HepG2 (cell line): ENCODE measurements at regions not wholly inside any gene's neighbourhood (a gene's known extent, or its start where the extent isn't known, plus 50 kb on each side); places are given as distances from the start of the nearest gene placed in this dataset.

ENCODE experiments used
- ATAC-seq: fragments of 200-7000 bp; cut with Tn5 transposase; 3 replicates; pipeline ENCODE4 v1.9.1; 2020; ENCODE audit warnings: mild to moderate bottlenecking, moderate library complexity
- BruUV-seq: library from RNA; stranded (reverse); fragments of 400-500 nt; replicated peaks from 2 replicates; lab custom pipeline; 2021; lab: Mats Ljungman, UMichigan
- CTCF ChIA-PET: fragments of 300-600 bp; formaldehyde crosslinking; extraction: SDS; loops from one replicate; lab custom pipeline; 2021; ENCODE audit warnings: low total read pairs, inconsistent platforms, low intra/inter-chr PET ratio; lab: Yijun Ruan, JAX
- POLR2A ChIA-PET: fragments of 350-600 bp; sonication (Branson Sonifier 250); formaldehyde crosslinking; loops from one replicate; lab custom pipeline; 2020; ENCODE audit warnings: antibody characterized with exemption, inconsistent platforms; lab: Yijun Ruan, JAX
- DNase-seq: peaks from one replicate; pipeline ENCODE4 v3.0.0-alpha.2; 2015; ENCODE audit warnings: low spot score
- FAIRE-seq: peaks from 3 replicates; lab custom pipeline; 2011; peaks lifted over from hg19 to GRCh38; lab: Jason Lieb, UNC
- H2AFZ ChIP-seq: one replicate; pipeline ENCODE4 v1.6.1; 2011; ENCODE audit warnings: low read length, inconsistent platforms
- H3K27ac ChIP-seq: fragments of 300-600 bp; 3 replicates; pipeline ENCODE4 v1.8.0; 2011; ENCODE audit warnings: mixed run types, mild to moderate bottlenecking, mixed read lengths, low read length, inconsistent platforms; ENCODE audit not compliant: insufficient read depth; ENCODE audit errors: extremely low read length
- H3K27me3 ChIP-seq, 2 experiments: fragments of 200-600 bp in 1 of 2; 2 replicates in 1 of 2; 3 replicates in 1 of 2; pipeline versions ENCODE4 v1.6.0 to v1.8.0; 2011; ENCODE audit warnings: low read length in 2 of 2, mild to moderate bottlenecking in 2 of 2, moderate library complexity in 2 of 2, inconsistent platforms in 1 of 2; ENCODE audit not compliant: insufficient read depth in 2 of 2, control insufficient read depth in 1 of 2
- H3K36me3 ChIP-seq, 2 experiments: fragments of 200-600 bp in 1 of 2; replicated peaks in 1 of 2; 2 replicates in 1 of 2; 3 replicates in 1 of 2; pipeline versions ENCODE4 v1.5.1 to v1.8.0; 2011; ENCODE audit warnings: low read length in 2 of 2, inconsistent platforms in 1 of 2; ENCODE audit not compliant: insufficient read depth in 2 of 2, control insufficient read depth in 1 of 2
- H3K4me1 ChIP-seq: 2 replicates; pipeline ENCODE4 v1.5.1; 2012; ENCODE audit warnings: low read length, inconsistent platforms; ENCODE audit not compliant: insufficient read depth
- H3K4me2 ChIP-seq: 2 replicates; pipeline ENCODE4 v1.6.0; 2011; ENCODE audit warnings: low read depth, low read length, inconsistent platforms
- H3K4me3 ChIP-seq, 3 experiments: fragments of 200-600 bp in 1 of 3; sonication (generic), shearing (Covaris generic) in 1 of 3; replicated peaks in 1 of 3; 2 replicates each; pipeline ENCODE4 v1.5.1; 2011 to 2016; ENCODE audit warnings: low read length in 3 of 3, inconsistent platforms in 2 of 3, low read depth in 2 of 3, mild to moderate bottlenecking in 2 of 3, control low read depth in 1 of 3, mixed read lengths in 1 of 3; ENCODE audit not compliant: insufficient read depth in 1 of 3
- H3K79me2 ChIP-seq: one replicate; pipeline ENCODE4 v1.6.1; 2011; ENCODE audit warnings: low read length, inconsistent platforms; ENCODE audit not compliant: insufficient read depth
- H3K9ac ChIP-seq: 2 replicates; pipeline ENCODE4 v1.6.0; 2011; ENCODE audit warnings: mild to moderate bottlenecking, low read depth, low read length, inconsistent platforms; ENCODE audit not compliant: insufficient read depth
- H3K9me3 ChIP-seq: 2 replicates; pipeline ENCODE4 v1.5.1; 2012; ENCODE audit warnings: mild to moderate bottlenecking, low read length
- H4K20me1 ChIP-seq: 2 replicates; pipeline ENCODE4 v1.6.0; 2011; ENCODE audit warnings: inconsistent platforms, mild to moderate bottlenecking, low read length, moderate library complexity; ENCODE audit not compliant: insufficient read depth
- CENPX ChIP-seq: sonication (generic); formaldehyde crosslinking; IDR thresholded peaks from 2 replicates; pipeline ENCODE4 v1.9.0; 2021; ENCODE audit warnings: mild to moderate bottlenecking, missing genetic modification reagents, moderate library complexity
- JDP2 ChIP-seq: sonication (generic); formaldehyde crosslinking; IDR thresholded peaks from 2 replicates; pipeline ENCODE4 v1.8.1; 2022; ENCODE audit warnings: missing genetic modification reagents, borderline replicate concordance
- JUN ChIP-seq: sonication (generic); formaldehyde crosslinking; IDR thresholded peaks from 2 replicates; pipeline ENCODE4 v1.4.0; 2020; ENCODE audit warnings: mild to moderate bottlenecking, missing genetic modification reagents
- KLF15 ChIP-seq: sonication (generic); formaldehyde crosslinking; IDR thresholded peaks from 2 replicates; pipeline ENCODE4 v1.8.1; 2023; ENCODE audit warnings: borderline replicate concordance, mild to moderate bottlenecking, inconsistent platforms, missing genetic modification reagents, mixed read lengths
- NAIF1 ChIP-seq: sonication (generic); formaldehyde crosslinking; IDR thresholded peaks from 2 replicates; pipeline ENCODE4 v1.5.0; 2020; ENCODE audit warnings: mild to moderate bottlenecking, missing genetic modification reagents, borderline replicate concordance
- NRL ChIP-seq: sonication (generic); formaldehyde crosslinking; IDR thresholded peaks from 2 replicates; pipeline ENCODE4 v1.5.0; 2020; ENCODE audit warnings: missing genetic modification reagents, mild to moderate bottlenecking, moderate library complexity, borderline replicate concordance
- ONECUT2 ChIP-seq: sonication (generic); formaldehyde crosslinking; IDR thresholded peaks from 2 replicates; pipeline ENCODE4 v1.4.0; 2020; ENCODE audit warnings: missing genetic modification reagents
- SMYD3 ChIP-seq: sonication (generic); formaldehyde crosslinking; IDR thresholded peaks from 2 replicates; pipeline ENCODE4 v1.8.1; 2023; ENCODE audit warnings: mild to moderate bottlenecking, missing genetic modification reagents
- TARDBP ChIP-seq: sonication (generic); formaldehyde crosslinking; IDR thresholded peaks from 2 replicates; pipeline ENCODE4 v1.8.0; 2022; ENCODE audit warnings: mild to moderate bottlenecking, missing genetic modification reagents
- ZKSCAN5 ChIP-seq: sonication (generic); formaldehyde crosslinking; IDR thresholded peaks from 2 replicates; pipeline ENCODE4 v1.5.1; 2020; ENCODE audit warnings: mild to moderate bottlenecking, missing genetic modification reagents
- ZNF142 ChIP-seq: sonication (generic); formaldehyde crosslinking; IDR thresholded peaks from 2 replicates; pipeline ENCODE4 v1.4.0; 2020; ENCODE audit warnings: missing genetic modification reagents
- ZNF260 ChIP-seq: sonication (generic); formaldehyde crosslinking; IDR thresholded peaks from 2 replicates; pipeline ENCODE4 v1.4.0; 2020; ENCODE audit warnings: missing genetic modification reagents, low read depth, mild to moderate bottlenecking, borderline replicate concordance
- ZNF281 ChIP-seq: sonication (generic); formaldehyde crosslinking; IDR thresholded peaks from 2 replicates; pipeline ENCODE4 v1.4.0; 2020; ENCODE audit warnings: missing genetic modification reagents, borderline replicate concordance
- ZNF574 ChIP-seq: sonication (generic); formaldehyde crosslinking; IDR thresholded peaks from 2 replicates; pipeline ENCODE4 v1.4.0; 2020; ENCODE audit warnings: missing genetic modification reagents
- WGBS: methylation state at CpG from one replicate; pipeline ENCODE4 v1.1.6; 2017; ENCODE audit warnings: low lambda C conversion rate; 5-methylcytosine and 5-hydroxymethylcytosine counted together
- in situ Hi-C: cut with HindIII; loops from 2 replicates; pipeline ENCODE4 v1.10.0; 2017; ENCODE audit warnings: low pct_unique_long_range_greater_than_20kb; ENCODE audit not compliant: extremely low pct_ligation_motif_present
- intact Hi-C: fragments of 100-400 bp; cut with micrococcal nuclease; formaldehyde crosslinking; loops from one replicate; pipeline ENCODE4 v1.10.0; 2022; ENCODE audit not compliant: unreplicated experiment

- Histone ChIP-seq H3K4me2 (no peak overlapping the region), H2AFZ (no peak overlapping the region), H3K9ac (no peak overlapping the region), H3K4me1 (peaks cover 9% of the 10 kb centered on the region), H3K27me3 (0 out of 5 replicates have a peak, but pooled peaks cover 0 to 1% of the 10 kb centered on the region in 2 experiments), H3K36me3 (no peaks in the 10 kb centered on the region), H4K20me1 (no peaks in the 10 kb centered on the region), H3K4me3 (no peak overlapping the region), H3K9me3 (no peaks in the 10 kb centered on the region), H3K79me2 (no peaks in the 10 kb centered on the region), H3K27ac (no peak overlapping the region)
- CTCF ChIA-PET: no interaction called here
- in situ Hi-C loops: no loop called here
- ATAC-seq (no peak), DNase-seq (no peak), FAIRE-seq (no peak)
- WGBS: 32% methylated on average over 5 of the region's 5 CpGs
- BruUV-seq: no TSS peak
- POLR2A ChIA-PET: no interaction called here
- intact Hi-C loops: no loop called here
- TF ChIP-seq ONECUT2 (no peak), JDP2 (CRISPR knock-in tag) (no peak), CENPX (CRISPR knock-in tag) (no peak), NRL (CRISPR knock-in tag) (no peak), ZNF142 (no peak), JUN (CRISPR knock-in tag) (no peak), ZNF574 (CRISPR knock-in tag) (no peak), ZNF260 (no peak), ZNF281 (CRISPR knock-in tag) (no peak), TARDBP (no peak), ZKSCAN5 (CRISPR knock-in tag) (no peak), NAIF1 (no peak), SMYD3 (CRISPR knock-in tag) (no peak), KLF15 (no peak)
Measured at GRCh38 chr13:28579736-28580135, 79.2 kb upstream of the POMP start.
